ENCODE measurements at regions not wholly inside any gene's neighbourhood (a gene's known extent, or its start where the extent isn't known, plus 50 kb on each side); places are given as distances from the start of the nearest gene placed in this dataset.

DNA sequence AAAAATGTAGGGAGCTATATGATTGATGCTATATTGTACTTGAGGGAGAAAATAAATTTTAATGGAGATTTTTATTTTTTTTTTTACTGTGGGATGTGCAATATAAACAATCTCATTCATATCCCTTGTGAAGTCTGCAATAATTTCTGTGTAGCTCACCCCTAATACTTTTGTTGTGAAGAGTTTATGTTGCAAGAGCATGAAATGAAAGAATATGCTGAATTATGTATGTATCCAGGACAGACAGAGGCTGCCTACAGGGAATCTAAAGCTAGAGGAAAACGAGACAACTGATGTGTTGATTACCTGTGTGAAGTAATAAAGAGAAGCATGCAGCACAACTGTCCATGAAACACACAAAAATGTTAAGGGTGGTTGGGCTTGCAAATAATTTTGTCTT is 643.3 kb downstream of the DCDC2C start:
- no TSS peak for BruUV-seq (replicated peaks)

DNA sequence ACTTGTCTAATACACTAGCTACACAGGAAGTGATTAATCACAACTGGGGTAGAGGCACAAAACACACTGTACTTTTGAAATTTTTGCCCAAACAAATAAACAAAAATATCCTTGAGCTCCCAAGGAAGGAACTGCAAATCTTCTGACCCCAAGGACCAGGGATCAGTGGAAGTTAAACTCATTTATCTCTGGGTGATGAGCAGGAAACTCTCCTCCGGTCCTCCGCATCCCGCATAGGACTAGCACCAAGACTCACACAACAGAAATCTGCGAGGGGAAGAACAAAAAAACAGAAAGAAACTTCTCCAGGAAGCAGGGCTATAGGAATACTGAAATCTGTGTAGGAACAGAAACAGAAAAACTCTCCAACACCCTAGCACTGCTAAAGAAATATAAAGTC is 650.3 kb downstream of the DCDC2C start:
- no peaks in the 10 kb centered on the region for H3K4me1 ChIP-seq (replicated peaks; ENCODE audit: insufficient read depth)
- H3K4me3 ChIP-seq = no peak overlapping the region
- no peaks in the 10 kb centered on the region for H3K36me3 ChIP-seq (ENCODE audit: low read depth)
- no peak for TF ChIP-seq EZH2 (IDR thresholded peaks at IDR 0.05; ENCODE audit: low read depth)
- TF ChIP-seq, protein P1, sequence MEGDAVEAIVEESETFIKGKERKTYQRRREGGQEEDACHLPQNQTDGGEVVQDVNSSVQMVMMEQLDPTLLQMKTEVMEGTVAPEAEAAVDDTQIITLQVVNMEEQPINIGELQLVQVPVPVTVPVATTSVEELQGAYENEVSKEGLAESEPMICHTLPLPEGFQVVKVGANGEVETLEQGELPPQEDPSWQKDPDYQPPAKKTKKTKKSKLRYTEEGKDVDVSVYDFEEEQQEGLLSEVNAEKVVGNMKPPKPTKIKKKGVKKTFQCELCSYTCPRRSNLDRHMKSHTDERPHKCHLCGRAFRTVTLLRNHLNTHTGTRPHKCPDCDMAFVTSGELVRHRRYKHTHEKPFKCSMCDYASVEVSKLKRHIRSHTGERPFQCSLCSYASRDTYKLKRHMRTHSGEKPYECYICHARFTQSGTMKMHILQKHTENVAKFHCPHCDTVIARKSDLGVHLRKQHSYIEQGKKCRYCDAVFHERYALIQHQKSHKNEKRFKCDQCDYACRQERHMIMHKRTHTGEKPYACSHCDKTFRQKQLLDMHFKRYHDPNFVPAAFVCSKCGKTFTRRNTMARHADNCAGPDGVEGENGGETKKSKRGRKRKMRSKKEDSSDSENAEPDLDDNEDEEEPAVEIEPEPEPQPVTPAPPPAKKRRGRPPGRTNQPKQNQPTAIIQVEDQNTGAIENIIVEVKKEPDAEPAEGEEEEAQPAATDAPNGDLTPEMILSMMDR (conservative IDR thresholded peaks at IDR 0.05) = no peak
- H4K20me1 ChIP-seq (ENCODE audit: insufficient read depth) = no peaks in the 10 kb centered on the region
- intact Hi-C loops (cut with micrococcal nuclease; ENCODE audit: unreplicated experiment) = no loop called here
- BruUV-seq (replicated peaks) = no TSS peak
- no peaks in the 10 kb centered on the region for H3K9me2 ChIP-seq (ENCODE audit: insufficient read depth)
- no peak overlapping the region for H3K4me2 ChIP-seq
- H3K27me3 ChIP-seq (ENCODE audit: insufficient read depth, low read depth) = peaks cover 7% of the 10 kb centered on the region; the same call in 1 of the 2 replicates
- POLR2A ChIA-PET (ENCODE audit: unreplicated experiment) = no interaction called here
- no peak overlapping the region for H3K27ac ChIP-seq
- no peaks in the 10 kb centered on the region for H3F3A ChIP-seq (ENCODE audit: insufficient read depth, low read depth)
- DNase-seq = no peak
- H2AFZ ChIP-seq = no peak overlapping the region
- H3K9me3 ChIP-seq (ENCODE audit: insufficient read depth, low read depth) = no peaks in the 10 kb centered on the region
- CTCF ChIA-PET = no interaction called here
- H3K79me2 ChIP-seq (ENCODE audit: low read depth) = no peaks in the 10 kb centered on the region

More for the DNA sequence above, 643.3 kb downstream of the DCDC2C start:
- no peak overlapping the region for H2AFZ ChIP-seq
- intact Hi-C loops (cut with micrococcal nuclease; ENCODE audit: unreplicated experiment) = no loop called here
- POLR2A ChIA-PET (ENCODE audit: unreplicated experiment) = no interaction called here
- no peak overlapping the region for H3K27ac ChIP-seq
- H3K79me2 ChIP-seq (ENCODE audit: low read depth) = no peaks in the 10 kb centered on the region
- H3K9me2 ChIP-seq (ENCODE audit: insufficient read depth) = no peaks in the 10 kb centered on the region
- H3K4me3 ChIP-seq = no peak overlapping the region
- H3K9me3 ChIP-seq (ENCODE audit: insufficient read depth, low read depth) = no peaks in the 10 kb centered on the region
- H4K20me1 ChIP-seq (ENCODE audit: insufficient read depth) = no peaks in the 10 kb centered on the region
- DNase-seq = no peak
- H3F3A ChIP-seq (ENCODE audit: insufficient read depth, low read depth) = no peaks in the 10 kb centered on the region
- H3K4me2 ChIP-seq = no peak overlapping the region
- CTCF ChIA-PET = no interaction called here
- no peak for TF ChIP-seq EZH2 (IDR thresholded peaks at IDR 0.05; ENCODE audit: low read depth)
- TF ChIP-seq, protein P1 (conservative IDR thresholded peaks at IDR 0.05) = no peak
- no peaks in the 10 kb centered on the region for H3K36me3 ChIP-seq (ENCODE audit: low read depth)
- H3K4me1 ChIP-seq (replicated peaks; ENCODE audit: insufficient read depth) = no peaks in the 10 kb centered on the region
- H3K27me3 ChIP-seq (ENCODE audit: insufficient read depth, low read depth) = peaks cover 7% of the 10 kb centered on the region; the same call in 1 of the 2 replicates

- intact Hi-C loops (cut with micrococcal nuclease; ENCODE audit: unreplicated experiment) = no loop called here
- TF ChIP-seq EZH2 (IDR thresholded peaks at IDR 0.05; ENCODE audit: low read depth) = no peak
- TF ChIP-seq, protein P1 (conservative IDR thresholded peaks at IDR 0.05) = no peak
- no peak overlapping the region for H3K4me3 ChIP-seq
Measured at GRCh38 chr2:4354164-4354563, 650.8 kb downstream of the DCDC2C start.

More at GRCh38 chr2:4354164-4354563, 650.8 kb downstream of the DCDC2C start:
- H3F3A ChIP-seq (ENCODE audit: insufficient read depth, low read depth) = no peaks in the 10 kb centered on the region
- H3K9me3 ChIP-seq (ENCODE audit: insufficient read depth, low read depth) = no peaks in the 10 kb centered on the region
- no peak overlapping the region for H3K27ac ChIP-seq
- no peaks in the 10 kb centered on the region for H3K9me2 ChIP-seq (ENCODE audit: insufficient read depth)
- H3K4me1 ChIP-seq (replicated peaks; ENCODE audit: insufficient read depth) = no peaks in the 10 kb centered on the region
- no peaks in the 10 kb centered on the region for H3K36me3 ChIP-seq (ENCODE audit: low read depth)
- no TSS peak for BruUV-seq (replicated peaks)
- no peaks in the 10 kb centered on the region for H4K20me1 ChIP-seq (ENCODE audit: insufficient read depth)
- H3K79me2 ChIP-seq (ENCODE audit: low read depth) = no peaks in the 10 kb centered on the region
- peaks cover 7% of the 10 kb centered on the region; the same call in 1 of the 2 replicates for H3K27me3 ChIP-seq (ENCODE audit: insufficient read depth, low read depth)
- H3K4me2 ChIP-seq = no peak overlapping the region
- CTCF ChIA-PET = no interaction called here
- no peak for DNase-seq
- POLR2A ChIA-PET (ENCODE audit: unreplicated experiment) = no interaction called here
- no peak overlapping the region for H2AFZ ChIP-seq
